Myocyte (in vitro differentiated cells): ENCODE measurements at regions not wholly inside any gene's neighbourhood (a gene's known extent, or its start where the extent isn't known, plus 50 kb on each side); places are given as distances from the start of the nearest gene placed in this dataset.
A peak's percentile ranks its signal among the peaks of the same experiment; 100 is the strongest.

Source experiments
- DNase-seq: peaks from one replicate; pipeline ENCODE4 v3.0.0-alpha.2; 2012; ENCODE audit warnings: low read depth

DNA sequence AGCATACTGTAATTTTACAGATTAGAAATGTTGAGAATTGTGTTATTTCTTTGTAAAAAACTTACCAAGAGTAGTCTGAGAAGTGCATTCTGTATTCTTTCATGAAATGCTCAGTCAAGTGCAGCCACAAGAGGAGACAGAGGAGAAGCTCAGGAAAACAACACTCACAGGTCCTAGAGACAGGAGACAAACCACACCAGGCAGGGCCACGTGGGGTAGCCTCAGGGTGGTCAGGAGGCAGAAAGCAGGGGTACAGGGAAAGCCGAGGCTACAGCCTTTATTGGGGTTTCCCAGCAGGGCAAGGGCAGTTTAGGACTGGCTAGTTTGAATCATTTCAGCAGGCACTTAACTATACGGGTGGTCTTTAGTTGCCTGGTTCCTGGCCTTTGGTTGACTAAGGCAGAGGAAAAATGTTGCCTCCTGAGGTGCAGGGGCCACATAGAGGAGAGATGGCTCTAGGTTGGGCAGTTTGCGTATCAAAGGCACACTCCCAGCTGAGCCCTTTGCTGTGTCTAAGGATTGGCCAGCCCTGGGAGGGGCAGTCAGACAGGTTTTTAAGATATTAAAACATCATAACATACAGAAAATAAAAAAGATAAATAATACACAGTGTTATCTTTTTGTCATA lies 230.9 kb upstream of the ANKRD55 start:
- no peak for DNase-seq

DNA sequence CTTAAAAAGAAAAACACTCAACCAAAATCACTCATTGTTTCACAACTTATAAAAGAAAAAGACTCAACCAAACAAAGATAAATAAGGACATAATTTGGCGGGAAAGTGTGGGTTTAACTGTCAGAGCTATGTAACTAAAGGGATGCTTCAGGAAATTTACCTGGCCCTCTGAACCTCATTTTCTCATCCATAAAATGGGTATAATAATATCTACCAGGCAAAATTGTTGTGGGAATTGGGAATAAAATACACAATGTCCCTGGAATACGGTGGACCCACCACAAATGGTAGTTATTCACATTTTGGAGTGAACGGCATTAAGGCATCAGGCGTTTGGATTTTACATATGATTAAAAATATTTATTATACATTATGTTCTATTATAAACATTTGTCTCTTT lies 228.5 kb upstream of the ANKRD55 start:
- DNase-seq = no peak

- no peak for DNase-seq
Observed at GRCh38 chr5:56460681-56461191, 227.6 kb upstream of the ANKRD55 start.

DNA sequence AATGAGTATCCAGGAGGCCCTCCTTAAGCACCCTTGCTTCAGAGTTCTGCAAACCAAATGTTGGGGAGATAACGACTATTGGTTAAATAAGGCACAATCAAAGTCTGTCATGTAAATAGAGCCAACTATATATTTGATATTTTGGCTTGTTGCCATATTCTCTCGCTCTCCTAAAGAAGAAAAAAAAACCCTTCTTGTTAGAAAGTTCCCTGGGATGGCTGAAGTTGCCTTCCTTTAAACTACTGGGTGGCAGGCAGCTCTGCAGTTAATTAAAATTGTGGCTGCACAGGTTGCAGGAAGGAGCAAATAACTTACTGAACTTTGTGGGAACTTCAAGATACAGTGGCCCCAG lies 227.0 kb upstream of the ANKRD55 start:
- no peak for DNase-seq

DNA sequence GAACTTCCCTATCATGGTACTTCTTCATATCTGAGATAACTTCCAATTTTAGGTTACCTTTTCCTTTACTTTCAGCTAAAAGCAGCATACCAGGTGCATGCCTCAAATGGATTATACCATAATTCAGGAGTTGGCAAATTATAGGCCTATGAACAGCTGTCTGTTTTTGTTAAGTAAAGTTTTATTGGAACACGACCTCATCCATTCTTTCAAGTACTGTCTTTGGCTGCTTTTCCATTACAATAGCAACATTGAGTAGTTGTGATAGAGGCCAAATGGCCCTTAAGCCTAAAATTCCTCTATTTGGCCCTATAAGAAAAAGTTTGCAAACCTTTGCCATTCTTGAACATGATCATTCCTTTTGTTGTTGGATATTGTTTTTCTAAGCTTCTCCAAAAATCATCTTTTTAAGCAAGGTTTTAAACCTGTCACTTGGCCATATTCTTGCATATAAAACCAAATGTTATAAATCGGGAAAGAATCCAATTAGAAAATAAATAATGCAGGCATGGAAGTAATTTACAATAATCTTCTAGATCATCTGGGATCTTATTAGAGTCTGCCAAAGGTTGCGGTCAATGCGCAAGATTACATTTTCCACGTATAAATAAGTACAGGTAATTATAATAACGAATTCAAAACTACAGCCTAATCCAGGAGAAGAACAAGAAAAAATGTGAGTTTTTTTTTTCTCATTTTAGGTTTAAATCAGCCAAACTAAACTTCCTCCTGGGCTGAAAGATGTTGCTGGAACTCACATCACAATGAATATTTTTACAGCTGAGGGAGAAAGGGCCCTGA lies 226.5 kb upstream of the ANKRD55 start:
- DNase-seq = no peak

DNA sequence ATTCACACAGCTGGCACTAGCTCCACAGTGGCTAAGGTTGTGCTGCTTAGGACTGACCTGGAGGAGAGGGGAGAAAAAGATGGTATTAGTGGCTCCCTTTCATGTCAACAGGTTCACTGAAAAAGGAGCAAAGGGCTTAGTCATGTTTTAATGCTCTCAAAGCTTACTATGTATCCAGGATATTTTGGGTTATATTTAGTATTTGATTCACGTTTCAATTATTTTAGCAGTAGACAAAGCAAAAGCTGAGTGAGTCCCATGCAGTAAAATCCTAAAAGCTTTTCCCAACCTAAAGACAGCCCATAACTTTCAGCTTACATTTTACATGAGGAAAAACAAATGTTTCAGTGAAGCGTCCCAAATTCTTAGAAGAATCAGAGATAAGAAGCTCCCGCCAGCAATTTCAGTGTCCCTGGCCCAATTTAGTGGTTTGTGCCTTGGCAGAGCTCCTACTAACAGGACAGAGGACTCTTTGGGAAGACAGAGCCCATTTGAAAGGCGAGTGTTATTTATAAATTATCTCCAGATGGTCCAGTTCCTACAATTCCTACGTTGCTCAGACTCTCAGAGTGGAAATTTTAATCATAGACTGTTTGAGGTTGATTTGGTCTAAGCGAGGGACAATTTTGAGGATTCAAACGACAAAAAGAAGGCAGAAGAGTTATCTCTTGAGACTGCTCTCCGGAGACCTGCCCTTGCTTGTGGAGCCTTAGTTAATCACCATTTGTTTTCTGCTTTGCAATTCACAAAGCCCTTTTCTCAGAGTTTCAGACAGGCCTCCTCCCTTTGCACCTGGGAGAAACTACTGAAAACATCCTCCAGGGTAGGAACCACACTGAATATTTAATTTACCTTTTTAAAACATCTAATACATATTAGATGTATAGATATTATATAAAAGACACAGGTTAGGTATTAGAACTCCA lies 225.0 kb upstream of the ANKRD55 start:
- DNase-seq = peak; percentile 43

DNA sequence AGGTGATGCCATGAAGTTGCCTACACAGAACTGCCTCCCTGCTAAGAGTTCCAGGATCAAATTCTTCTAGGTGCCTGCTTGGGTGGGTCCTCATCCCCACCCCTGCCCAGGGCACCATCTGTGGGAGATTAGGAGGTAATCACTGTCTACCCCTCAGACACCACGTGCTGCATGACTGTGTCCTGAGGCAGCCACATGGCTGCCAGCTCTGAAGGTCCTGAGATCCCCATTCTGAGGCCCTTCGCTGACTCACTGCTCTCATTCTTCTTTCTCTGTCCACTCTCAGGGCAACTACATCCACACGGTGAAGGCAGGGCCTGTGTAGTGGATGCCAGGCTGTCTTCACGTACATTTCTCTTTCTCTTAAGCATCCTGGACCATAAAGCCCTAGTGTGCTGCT lies 222.9 kb upstream of the ANKRD55 start:
- DNase-seq = no peak

DNA sequence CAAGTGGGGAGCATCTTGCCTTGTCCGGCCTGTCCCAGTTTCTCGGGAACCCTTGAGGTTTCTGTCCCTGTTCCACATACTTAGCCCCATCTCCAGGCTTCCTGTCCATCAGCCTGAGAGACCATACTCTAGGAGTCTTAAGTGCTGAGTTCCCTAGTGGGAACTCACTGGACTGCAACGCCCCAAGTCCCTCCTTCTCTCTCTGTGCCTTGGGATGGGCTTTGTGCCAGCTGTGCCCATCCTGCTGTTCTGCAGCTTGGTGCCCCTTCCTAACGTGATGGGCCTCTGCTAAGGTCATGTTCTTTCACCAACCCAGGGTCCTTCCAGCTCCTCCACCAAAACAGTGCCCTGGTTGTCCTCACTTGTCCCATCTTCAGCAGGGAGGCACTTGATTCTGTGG lies 222.3 kb upstream of the ANKRD55 start:
- DNase-seq = no peak

- DNase-seq = no peak
Observed at GRCh38 chr5:56454219-56454862, 221.2 kb upstream of the ANKRD55 start.

- DNase-seq = no peak
Observed at GRCh38 chr5:56451742-56452141, 218.6 kb upstream of the ANKRD55 start.

DNA sequence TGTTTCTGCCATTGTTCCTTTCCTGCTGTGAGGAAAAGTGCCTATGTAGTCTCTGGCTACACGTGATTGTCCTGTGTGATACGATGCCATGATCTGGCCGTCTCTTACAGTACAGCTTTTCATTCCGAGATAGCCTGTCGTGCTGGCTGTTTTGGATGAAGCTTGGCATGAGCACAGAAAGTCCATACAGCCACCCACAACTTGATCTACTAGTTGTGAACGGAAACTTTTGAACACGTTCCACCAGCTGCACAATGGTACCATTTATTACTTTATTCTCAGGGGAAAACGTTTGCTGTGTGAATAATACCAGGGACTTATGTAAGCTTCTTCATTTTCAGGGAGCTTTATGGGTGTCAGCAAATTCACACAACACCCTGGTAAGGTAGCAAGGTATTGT lies 217.6 kb upstream of the ANKRD55 start:
- no peak for DNase-seq

DNA sequence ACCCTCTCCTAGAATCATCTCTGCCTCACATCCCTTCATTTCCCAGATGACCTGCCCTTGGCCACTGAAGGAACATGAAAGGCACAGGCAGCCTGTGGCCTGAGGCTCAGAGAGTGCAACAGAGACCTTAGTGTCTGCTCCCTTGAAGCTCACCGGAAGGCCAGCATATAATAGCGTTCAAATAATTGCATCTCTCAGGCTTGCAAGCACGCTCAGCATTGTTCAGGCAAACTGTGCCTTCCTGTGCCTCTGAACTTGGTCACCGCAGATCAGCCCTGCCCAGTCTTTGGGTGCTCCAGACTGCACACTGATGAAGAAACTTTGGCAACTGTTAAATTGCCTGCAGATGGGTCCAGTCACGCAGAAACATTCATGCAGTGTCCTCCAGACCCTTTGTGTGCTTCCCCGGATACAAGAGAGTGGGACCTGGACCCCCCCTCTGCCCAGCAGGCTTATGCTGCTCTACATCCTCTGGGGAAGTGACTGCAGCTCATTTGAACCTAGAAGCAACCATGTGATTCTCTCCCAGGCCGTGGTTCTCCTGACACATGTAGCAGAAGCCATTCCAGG lies 216.0 kb upstream of the ANKRD55 start:
- no peak for DNase-seq

GRCh38 chr5:56447656-56448055 lies 214.5 kb upstream of the ANKRD55 start:
- no peak for DNase-seq

- DNase-seq = no peak
Observed at GRCh38 chr5:56447232-56447631, 214.1 kb upstream of the ANKRD55 start.

- DNase-seq = no peak
Observed at GRCh38 chr5:56446728-56447127, 213.6 kb upstream of the ANKRD55 start.

- peak; percentile 59 for DNase-seq
Observed at GRCh38 chr5:56443826-56444225, 210.7 kb upstream of the ANKRD55 start.

- peak; percentile 61 for DNase-seq
Observed at GRCh38 chr5:56440871-56441740, 208.0 kb upstream of the ANKRD55 start.

GRCh38 chr5:56434986-56435385 lies 201.9 kb upstream of the ANKRD55 start:
- no peak for DNase-seq

- no peak for DNase-seq
Observed at GRCh38 chr5:56433039-56433617, 200.0 kb upstream of the ANKRD55 start.

DNA sequence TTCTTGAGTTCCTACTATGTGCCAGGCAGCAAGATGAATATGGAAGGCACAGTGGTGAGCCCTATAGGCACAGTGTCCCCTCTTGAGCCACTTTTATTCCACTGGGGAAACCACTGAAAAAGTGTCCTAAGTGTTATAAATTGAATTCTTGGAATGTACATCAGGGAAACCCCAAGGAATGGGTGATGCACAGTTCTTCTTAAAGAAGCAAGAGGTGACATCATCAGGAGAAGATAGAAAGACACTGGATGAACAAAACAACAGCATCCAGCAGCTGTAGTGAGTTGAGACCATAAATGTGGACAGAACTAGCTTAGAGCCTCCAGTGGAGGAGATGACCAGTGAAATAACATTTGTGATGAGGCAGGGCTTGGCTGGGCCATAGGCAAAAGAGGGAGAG lies 199.2 kb upstream of the ANKRD55 start:
- DNase-seq = no peak
